ENCODE measurements at regions not wholly inside any gene's neighbourhood (a gene's known extent, or its start where the extent isn't known, plus 50 kb on each side); places are given as distances from the start of the nearest gene placed in this dataset.

DNA sequence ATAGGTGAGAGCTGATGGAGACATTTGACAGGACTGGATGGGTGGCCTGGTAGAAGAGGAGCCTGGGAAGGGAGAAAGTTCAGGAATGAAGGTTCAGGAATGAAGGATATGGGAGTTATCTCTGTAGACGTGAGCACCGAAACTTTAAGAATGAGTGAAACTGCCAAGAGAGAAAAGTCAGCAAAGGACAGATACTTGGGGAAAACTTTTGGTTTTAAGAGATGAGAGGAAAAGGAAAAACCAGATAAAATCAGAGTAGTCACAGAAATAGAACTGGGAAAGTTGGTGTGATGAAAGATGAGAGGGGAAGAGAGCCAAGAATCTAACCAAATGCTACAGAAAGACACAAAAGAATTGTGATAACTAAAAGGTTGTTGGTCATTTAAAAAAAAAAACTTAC is 88.9 kb downstream of the PRR15 start:
- no peak for TF ChIP-seq POLR2A (IDR thresholded peaks at IDR 0.05)
- TF ChIP-seq, protein P1, sequence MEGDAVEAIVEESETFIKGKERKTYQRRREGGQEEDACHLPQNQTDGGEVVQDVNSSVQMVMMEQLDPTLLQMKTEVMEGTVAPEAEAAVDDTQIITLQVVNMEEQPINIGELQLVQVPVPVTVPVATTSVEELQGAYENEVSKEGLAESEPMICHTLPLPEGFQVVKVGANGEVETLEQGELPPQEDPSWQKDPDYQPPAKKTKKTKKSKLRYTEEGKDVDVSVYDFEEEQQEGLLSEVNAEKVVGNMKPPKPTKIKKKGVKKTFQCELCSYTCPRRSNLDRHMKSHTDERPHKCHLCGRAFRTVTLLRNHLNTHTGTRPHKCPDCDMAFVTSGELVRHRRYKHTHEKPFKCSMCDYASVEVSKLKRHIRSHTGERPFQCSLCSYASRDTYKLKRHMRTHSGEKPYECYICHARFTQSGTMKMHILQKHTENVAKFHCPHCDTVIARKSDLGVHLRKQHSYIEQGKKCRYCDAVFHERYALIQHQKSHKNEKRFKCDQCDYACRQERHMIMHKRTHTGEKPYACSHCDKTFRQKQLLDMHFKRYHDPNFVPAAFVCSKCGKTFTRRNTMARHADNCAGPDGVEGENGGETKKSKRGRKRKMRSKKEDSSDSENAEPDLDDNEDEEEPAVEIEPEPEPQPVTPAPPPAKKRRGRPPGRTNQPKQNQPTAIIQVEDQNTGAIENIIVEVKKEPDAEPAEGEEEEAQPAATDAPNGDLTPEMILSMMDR (IDR thresholded peaks at IDR 0.05), result no peak

Data from testis (tissue), 2 donors.